22Rv1 (cell line): ENCODE measurements at regions not wholly inside any gene's neighbourhood (a gene's known extent, or its start where the extent isn't known, plus 50 kb on each side); places are given as distances from the start of the nearest gene placed in this dataset.

Source experiments
- H3K27ac ChIP-seq: fragments of 450-650 bp; 2 replicates; pipeline ENCODE4 v1.5.1; 2017
- CTCF ChIP-seq: fragments of 450-650 bp; IDR thresholded peaks from 2 replicates; pipeline ENCODE4 v1.5.1; 2017; ENCODE audit warnings: mild to moderate bottlenecking
- ZFX ChIP-seq: fragments of 450-650 bp; IDR thresholded peaks from 2 replicates; pipeline ENCODE4 v1.6.1; 2017; ENCODE audit warnings: antibody characterized with exemption, borderline replicate concordance

GRCh38 chr10:125448596-125448995 is 234.4 kb downstream of the TEX36 start:
- TF ChIP-seq ZFX (no peak), CTCF (peak; percentile 92)
- H3K27ac ChIP-seq, result no peak overlapping the region

GRCh38 chr10:125444790-125445189 is 238.2 kb downstream of the TEX36 start:
- TF ChIP-seq ZFX (no peak), CTCF (no peak)
- H3K27ac ChIP-seq, result no peak overlapping the region

- TF ChIP-seq CTCF, result no peak
- TF ChIP-seq ZFX, result no peak
- H3K27ac ChIP-seq, result no peak overlapping the region
These were observed 240.0 kb downstream of the TEX36 start for GRCh38 chr10:125442856-125443540.

GRCh38 chr10:125441151-125441550 is 241.8 kb downstream of the TEX36 start:
- TF ChIP-seq CTCF, result no peak
- TF ChIP-seq ZFX, result no peak

GRCh38 chr10:125431149-125431548 is 251.8 kb downstream of the TEX36 start:
- H3K27ac ChIP-seq, result no peak overlapping the region
- no peak for TF ChIP-seq CTCF
- TF ChIP-seq ZFX, result no peak

More at GRCh38 chr10:125441151-125441550, 241.8 kb downstream of the TEX36 start:
- no peak overlapping the region for H3K27ac ChIP-seq

GRCh38 chr10:125428054-125428453 is 254.9 kb downstream of the TEX36 start:
- TF ChIP-seq ZFX (no peak), CTCF (no peak)
- no peak overlapping the region for H3K27ac ChIP-seq

GRCh38 chr10:125424191-125424847 is 258.6 kb downstream of the TEX36 start:
- TF ChIP-seq CTCF, result no peak
- TF ChIP-seq ZFX, result no peak
- no peak overlapping the region for H3K27ac ChIP-seq
